ENCODE measurements at regions not wholly inside any gene's neighbourhood (a gene's known extent, or its start where the extent isn't known, plus 50 kb on each side); places are given as distances from the start of the nearest gene placed in this dataset.

GRCh38 chr4:180811556-180811955 is 1431.6 kb upstream of the TENM3 start:
- TF ChIP-seq CTCF (IDR thresholded peaks at IDR 0.05 in 2 of 3, conservative IDR thresholded peaks at IDR 0.05 in 1 of 3; ENCODE audit: borderline replicate concordance in 1 of 3, insufficient read depth in 1 of 3, low read depth in 2 of 3, low read length in 2 of 3): no peak
- no peak for TF ChIP-seq YY1 (IDR thresholded peaks at IDR 0.05; ENCODE audit: extremely low read depth, insufficient replicate concordance, low read depth, low read length)
- TF ChIP-seq EZH2phosphoT487 (IDR thresholded peaks at IDR 0.05; ENCODE audit: borderline replicate concordance): no peak
- no peak for TF ChIP-seq EGR1 (IDR thresholded peaks at IDR 0.05; ENCODE audit: low read depth)
- no peak for TF ChIP-seq MAX (IDR thresholded peaks at IDR 0.05)
- no peak for TF ChIP-seq RAD21 (IDR thresholded peaks at IDR 0.05; ENCODE audit: low read depth)
- TF ChIP-seq POLR2A (IDR thresholded peaks at IDR 0.05; ENCODE audit: borderline replicate concordance, extremely low read depth, insufficient read depth, insufficient read length): no peak
- no peak for TF ChIP-seq JUND (IDR thresholded peaks at IDR 0.05)
- no peak for TF ChIP-seq EZH2 (IDR thresholded peaks at IDR 0.05)
- no peak for TF ChIP-seq ZNF274 (IDR thresholded peaks at IDR 0.05; ENCODE audit: low read depth, low read length)
- TF ChIP-seq POLR2AphosphoS5 (IDR thresholded peaks at IDR 0.05; ENCODE audit: low read depth, low read length): no peak

Data from HCT116 (cell line).